ENCODE measurements at regions not wholly inside any gene's neighbourhood (a gene's known extent, or its start where the extent isn't known, plus 50 kb on each side); places are given as distances from the start of the nearest gene placed in this dataset.

GRCh38 chr12:77760271-77761025 is 70.2 kb upstream of the NAV3 start:
- no peaks in the 10 kb centered on the region for H3K36me3 ChIP-seq (ENCODE audit: insufficient read depth, low read length)
- H3K9ac ChIP-seq (ENCODE audit: low read depth, low read length) = no peak overlapping the region
- no peaks in the 10 kb centered on the region for H4K20me1 ChIP-seq (ENCODE audit: insufficient read depth, low read length)
- H3K27ac ChIP-seq (ENCODE audit: low read length) = no peak overlapping the region
- DNase-seq = no peak
- H3K79me2 ChIP-seq (ENCODE audit: insufficient read depth, low read length) = no peaks in the 10 kb centered on the region
- no peak for ATAC-seq (ENCODE audit: insufficient read depth, low read depth)
- no peak overlapping the region for H3K4me3 ChIP-seq (ENCODE audit: low read depth in 1 of 2, low read length in 2 of 2)
- H3K4me1 ChIP-seq (ENCODE audit: insufficient read depth, low read length) = no peaks in the 10 kb centered on the region
- no peaks in the 10 kb centered on the region for H3K9me3 ChIP-seq (ENCODE audit: insufficient read depth, low read length, severe bottlenecking)
- no peaks in the 10 kb centered on the region for H3K27me3 ChIP-seq (ENCODE audit: insufficient read depth, low read length, poor library complexity)
- no peak overlapping the region for H2AFZ ChIP-seq (ENCODE audit: low read depth, low read length)
- H3K4me2 ChIP-seq (ENCODE audit: insufficient read depth, low read length) = no peak overlapping the region
- TF ChIP-seq CTCF (IDR thresholded peaks at IDR 0.05; ENCODE audit: borderline replicate concordance, extremely low read depth, low read length, poor library complexity, severe bottlenecking) = no peak
- no peak for TF ChIP-seq EZH2 (IDR thresholded peaks at IDR 0.05; ENCODE audit: borderline replicate concordance, low read depth, low read length, severe bottlenecking)

GRCh38 chr12:77754086-77754485 is 76.6 kb upstream of the NAV3 start:
- Histone ChIP-seq H3K4me3 (ENCODE audit: low read depth in 1 of 2, low read length in 2 of 2) (no peak overlapping the region), H3K27ac (ENCODE audit: low read length) (no peak overlapping the region), H3K9me3 (ENCODE audit: insufficient read depth, low read length, severe bottlenecking) (no peaks in the 10 kb centered on the region), H3K27me3 (ENCODE audit: insufficient read depth, low read length, poor library complexity) (peaks cover 2% of the 10 kb centered on the region), H3K79me2 (ENCODE audit: insufficient read depth, low read length) (no peaks in the 10 kb centered on the region), H3K4me1 (ENCODE audit: insufficient read depth, low read length) (no peaks in the 10 kb centered on the region), H3K9ac (ENCODE audit: low read depth, low read length) (no peak overlapping the region), H3K36me3 (ENCODE audit: insufficient read depth, low read length) (no peaks in the 10 kb centered on the region), H4K20me1 (ENCODE audit: insufficient read depth, low read length) (no peaks in the 10 kb centered on the region), H3K4me2 (ENCODE audit: insufficient read depth, low read length) (no peak overlapping the region), H2AFZ (ENCODE audit: low read depth, low read length) (no peak overlapping the region)
- TF ChIP-seq CTCF (IDR thresholded peaks at IDR 0.05; ENCODE audit: borderline replicate concordance, extremely low read depth, low read length, poor library complexity, severe bottlenecking) (no peak), EZH2 (IDR thresholded peaks at IDR 0.05; ENCODE audit: borderline replicate concordance, low read depth, low read length, severe bottlenecking) (no peak)
- no peak for DNase-seq
- ATAC-seq (ENCODE audit: insufficient read depth, low read depth) = no peak

GRCh38 chr12:77751939-77752338 is 78.8 kb upstream of the NAV3 start:
- no peak overlapping the region for H3K4me3 ChIP-seq (ENCODE audit: low read depth in 1 of 2, low read length in 2 of 2)
- H3K4me1 ChIP-seq (ENCODE audit: insufficient read depth, low read length) = no peaks in the 10 kb centered on the region
- H3K27ac ChIP-seq (ENCODE audit: low read length) = no peak overlapping the region
- no peaks in the 10 kb centered on the region for H3K36me3 ChIP-seq (ENCODE audit: insufficient read depth, low read length)
- peaks cover 2% of the 10 kb centered on the region for H3K27me3 ChIP-seq (ENCODE audit: insufficient read depth, low read length, poor library complexity)
- H4K20me1 ChIP-seq (ENCODE audit: insufficient read depth, low read length) = no peaks in the 10 kb centered on the region
- no peaks in the 10 kb centered on the region for H3K9me3 ChIP-seq (ENCODE audit: insufficient read depth, low read length, severe bottlenecking)
- H3K79me2 ChIP-seq (ENCODE audit: insufficient read depth, low read length) = no peaks in the 10 kb centered on the region
- no peak overlapping the region for H2AFZ ChIP-seq (ENCODE audit: low read depth, low read length)
- H3K9ac ChIP-seq (ENCODE audit: low read depth, low read length) = no peak overlapping the region
- TF ChIP-seq EZH2 (IDR thresholded peaks at IDR 0.05; ENCODE audit: borderline replicate concordance, low read depth, low read length, severe bottlenecking) (no peak), CTCF (IDR thresholded peaks at IDR 0.05; ENCODE audit: borderline replicate concordance, extremely low read depth, low read length, poor library complexity, severe bottlenecking) (no peak)
- no peak overlapping the region for H3K4me2 ChIP-seq (ENCODE audit: insufficient read depth, low read length)
- ATAC-seq (ENCODE audit: insufficient read depth, low read depth) (no peak), DNase-seq (no peak)
